HEK293T (cell line): ENCODE measurements at regions not wholly inside any gene's neighbourhood (a gene's known extent, or its start where the extent isn't known, plus 50 kb on each side); places are given as distances from the start of the nearest gene placed in this dataset.
"Not testable (repeated sequence)": the region's sequence is repeated elsewhere in the genome, so short reads cannot be mapped to it uniquely, and the experiment has no call there.

Source experiments
- CTCF ChIA-PET: fragments of 350-600 bp; formaldehyde crosslinking; extraction: SDS; loops from one replicate; lab custom pipeline; 2021; ENCODE audit warnings: antibody characterized with exemption, inconsistent platforms; lab: Yijun Ruan, JAX
- POLR2A ChIA-PET: fragments of 350-600 bp; formaldehyde crosslinking; extraction: SDS; loops from one replicate; lab custom pipeline; 2020; ENCODE audit warnings: antibody characterized with exemption, inconsistent platforms; lab: Yijun Ruan, JAX
- DNase-seq: peaks from one replicate; pipeline ENCODE4 v3.0.0; 2012; ENCODE audit warnings: mixed read lengths; ENCODE audit errors: extremely low spot score
- ARNT ChIP-seq: fragments of 450-650 bp; IDR thresholded peaks from 2 replicates; pipeline ENCODE4 v1.6.1; 2017; ENCODE audit warnings: mild to moderate bottlenecking
- BHLHE40 ChIP-seq: fragments of 450-650 bp; IDR thresholded peaks from 2 replicates; pipeline ENCODE4 v1.6.1; 2016; ENCODE audit warnings: mild to moderate bottlenecking, moderate library complexity, borderline replicate concordance
- CTBP1 ChIP-seq: fragments of 450-650 bp; IDR thresholded peaks from 2 replicates; pipeline ENCODE4 v1.6.1; 2016; ENCODE audit warnings: borderline replicate concordance
- ELF4 ChIP-seq: fragments of 450-650 bp; IDR thresholded peaks from 2 replicates; pipeline ENCODE4 v1.6.1; 2017; ENCODE audit warnings: antibody characterized with exemption
- FOXA1 ChIP-seq: fragments of 450-650 bp; IDR thresholded peaks from 2 replicates; pipeline ENCODE4 v1.6.1; 2016; ENCODE audit warnings: mild to moderate bottlenecking
- FOXK2 ChIP-seq: fragments of 450-650 bp; IDR thresholded peaks from 2 replicates; pipeline ENCODE4 v1.6.1; 2016; ENCODE audit warnings: mild to moderate bottlenecking
- FOXM1 ChIP-seq: fragments of 450-650 bp; IDR thresholded peaks from 2 replicates; pipeline ENCODE4 v1.6.1; 2017; ENCODE audit warnings: mild to moderate bottlenecking, borderline replicate concordance
- HDGF ChIP-seq: fragments of 450-650 bp; IDR thresholded peaks from 2 replicates; pipeline ENCODE4 v1.6.1; 2017; ENCODE audit warnings: antibody characterized with exemption, borderline replicate concordance
- L3MBTL2 ChIP-seq: fragments of 450-650 bp; conservative IDR thresholded peaks from 2 replicates; pipeline ENCODE4 v1.6.1; 2016; ENCODE audit warnings: mild to moderate bottlenecking
- LEF1 ChIP-seq: fragments of 450-650 bp; IDR thresholded peaks from 2 replicates; pipeline ENCODE4 v1.6.1; 2017; ENCODE audit warnings: mild to moderate bottlenecking, borderline replicate concordance
- NFRKB ChIP-seq: fragments of 450-650 bp; IDR thresholded peaks from 2 replicates; pipeline ENCODE4 v1.6.1; 2016; ENCODE audit warnings: mild to moderate bottlenecking, moderate library complexity
- PKNOX1 ChIP-seq: fragments of 450-650 bp; IDR thresholded peaks from 2 replicates; pipeline ENCODE4 v1.6.1; 2016
- SP1 ChIP-seq: fragments of 450-650 bp; IDR thresholded peaks from 2 replicates; pipeline ENCODE4 v1.6.1; 2017
- SUZ12 ChIP-seq: fragments of 450-650 bp; IDR thresholded peaks from 2 replicates; pipeline ENCODE4 v1.6.1; 2016; ENCODE audit warnings: mild to moderate bottlenecking
- TARDBP ChIP-seq: fragments of 450-650 bp; IDR thresholded peaks from 2 replicates; pipeline ENCODE4 v1.6.1; 2016
- ZNF384 ChIP-seq: fragments of 450-650 bp; IDR thresholded peaks from 2 replicates; pipeline ENCODE4 v1.6.1; 2016

- POLR2A ChIA-PET, DNase-seq: not testable (repeated sequence)
- CTCF ChIA-PET: interaction anchor here (0.6 kb wide), 1 partner anchor 75 kb away, joined by 7 read pairs; no protein-coding TSS in a partner anchor
Observed at GRCh38 chr1:78203410-78203982, 157.7 kb downstream of the GIPC2 start.

- ChIA-PET CTCF (no interaction called here), POLR2A (no interaction called here)
- no peak for TF ChIP-seq ZNF384
- no peak for TF ChIP-seq CTBP1
- no peak for TF ChIP-seq BHLHE40
- TF ChIP-seq HDGF: no peak
- no peak for TF ChIP-seq NFRKB
- TF ChIP-seq FOXA1: no peak
- no peak for TF ChIP-seq PKNOX1
- TF ChIP-seq SP1: no peak
- TF ChIP-seq L3MBTL2: no peak
- TF ChIP-seq FOXK2: no peak
- no peak for TF ChIP-seq ELF4
- TF ChIP-seq ARNT: no peak
- no peak for TF ChIP-seq LEF1
- no peak for TF ChIP-seq FOXM1
- no peak for TF ChIP-seq TARDBP
- TF ChIP-seq SUZ12: no peak
- no peak for DNase-seq
Observed at GRCh38 chr1:78210175-78210574, 164.4 kb downstream of the GIPC2 start.

GRCh38 chr1:78211483-78212092, 165.8 kb downstream of the GIPC2 start:
- DNase-seq: no peak
- TF ChIP-seq L3MBTL2: no peak
- no peak for TF ChIP-seq ZNF384
- no peak for TF ChIP-seq FOXA1
- TF ChIP-seq LEF1: no peak
- TF ChIP-seq BHLHE40: no peak
- TF ChIP-seq SUZ12: no peak
- TF ChIP-seq TARDBP: no peak
- ChIA-PET CTCF (no interaction called here), POLR2A (no interaction called here)

GRCh38 chr1:78214334-78214733, 168.6 kb downstream of the GIPC2 start:
- TF ChIP-seq HDGF (no peak), FOXM1 (no peak), SUZ12 (no peak)
- ChIA-PET CTCF (no interaction called here), POLR2A (no interaction called here)
- no peak for DNase-seq

GRCh38 chr1:78222225-78222959, 176.6 kb downstream of the GIPC2 start:
- TF ChIP-seq FOXM1 (no peak), L3MBTL2 (no peak), FOXA1 (no peak), CTBP1 (no peak), SP1 (no peak), ZNF384 (no peak), ELF4 (no peak), NFRKB (no peak), HDGF (no peak), LEF1 (no peak), PKNOX1 (no peak), BHLHE40 (no peak), TARDBP (no peak), SUZ12 (no peak), FOXK2 (no peak), ARNT (no peak)
- ChIA-PET POLR2A (no interaction called here), CTCF (no interaction called here)
- no peak for DNase-seq

GRCh38 chr1:78222960-78223358, 177.2 kb downstream of the GIPC2 start:
- DNase-seq: no peak
- TF ChIP-seq ELF4: no peak
- no peak for TF ChIP-seq LEF1
- TF ChIP-seq PKNOX1: no peak
- TF ChIP-seq SP1: no peak
- no peak for TF ChIP-seq FOXM1
- CTCF ChIA-PET: no interaction called here
- POLR2A ChIA-PET: no interaction called here
